GM18519 (cell line): ENCODE measurements at regions not wholly inside any gene's neighbourhood (a gene's known extent, or its start where the extent isn't known, plus 50 kb on each side); places are given as distances from the start of the nearest gene placed in this dataset.

ENCODE experiments used
- ATAC-seq: cut with Tn5 transposase; IDR thresholded peaks from one replicate; pipeline ENCODE4 v1.9.1; 2021; ENCODE audit warnings: mild to moderate bottlenecking, moderate library complexity; ENCODE audit not compliant: unreplicated experiment, low FRiP score

- no peak for ATAC-seq
Measured at GRCh38 chr2:180336550-180336949, 329.5 kb upstream of the CWC22 start.

- ATAC-seq = peak; percentile 100
Measured at GRCh38 chr2:180334514-180334913, 327.4 kb upstream of the CWC22 start.

GRCh38 chr2:180328795-180329422 lies 321.8 kb upstream of the CWC22 start:
- ATAC-seq = no peak

GRCh38 chr2:180327185-180327584 lies 320.1 kb upstream of the CWC22 start:
- ATAC-seq = no peak

- no peak for ATAC-seq
Measured at GRCh38 chr2:180325416-180326120, 318.5 kb upstream of the CWC22 start.

GRCh38 chr2:180324182-180324581 lies 317.1 kb upstream of the CWC22 start:
- no peak for ATAC-seq

GRCh38 chr2:180322781-180323180 lies 315.7 kb upstream of the CWC22 start:
- no peak for ATAC-seq

- peak; percentile 95 for ATAC-seq
Measured at GRCh38 chr2:180319586-180320405, 312.7 kb upstream of the CWC22 start.

GRCh38 chr2:180314086-180314485 lies 307.0 kb upstream of the CWC22 start:
- no peak for ATAC-seq

GRCh38 chr2:180312542-180312941 lies 305.4 kb upstream of the CWC22 start:
- ATAC-seq = no peak

- no peak for ATAC-seq
Measured at GRCh38 chr2:180307096-180307495, 300.0 kb upstream of the CWC22 start.

GRCh38 chr2:180306346-180306745 lies 299.2 kb upstream of the CWC22 start:
- no peak for ATAC-seq

- ATAC-seq = no peak
Measured at GRCh38 chr2:180291552-180292421, 284.7 kb upstream of the CWC22 start.

GRCh38 chr2:180291060-180291459 lies 284.0 kb upstream of the CWC22 start:
- ATAC-seq = no peak

- ATAC-seq = no peak
Measured at GRCh38 chr2:180289627-180290026, 282.5 kb upstream of the CWC22 start.

- ATAC-seq = no peak
Measured at GRCh38 chr2:180279581-180279980, 272.5 kb upstream of the CWC22 start.

GRCh38 chr2:180276733-180277132 lies 269.6 kb upstream of the CWC22 start:
- no peak for ATAC-seq

GRCh38 chr2:180268006-180268405 lies 260.9 kb upstream of the CWC22 start:
- no peak for ATAC-seq

GRCh38 chr2:180261976-180262375 lies 254.9 kb upstream of the CWC22 start:
- no peak for ATAC-seq

GRCh38 chr2:180258579-180258978 lies 251.5 kb upstream of the CWC22 start:
- no peak for ATAC-seq
